Gastrocnemius medialis (tissue), 4 donors: ENCODE measurements at regions not wholly inside any gene's neighbourhood (a gene's known extent, or its start where the extent isn't known, plus 50 kb on each side); places are given as distances from the start of the nearest gene placed in this dataset.

Experiments used
- CTCF ChIP-seq, 5 experiments: fragments of 450-650 bp in 3 of 5; fragments of 200-600 bp in 2 of 5; sonication (generic) in 2 of 5; IDR thresholded peaks in 4 of 5; conservative IDR thresholded peaks in 1 of 5; 1 replicate in 4 of 5; 2 replicates in 1 of 5; pipeline ENCODE4 v1.5.1; 2016 to 2019; ENCODE audit warnings: antibody characterized with exemption in 5 of 5, mild to moderate bottlenecking in 3 of 5, moderate library complexity in 3 of 5
- POLR2A ChIP-seq, 2 donors: fragments of 450-650 bp; IDR thresholded peaks; one replicate each; pipeline ENCODE4 v1.6.1; 2017; ENCODE audit warnings: antibody characterized with exemption in 2 of 2, mild to moderate bottlenecking in 2 of 2, moderate library complexity in 2 of 2

GRCh38 chr18:67599277-67599676 lies 82.8 kb upstream of the DSEL start:
- TF ChIP-seq CTCF (IDR thresholded peaks at IDR 0.05 in 4 of 5, conservative IDR thresholded peaks at IDR 0.05 in 1 of 5) (no peak), POLR2A (IDR thresholded peaks at IDR 0.05) (no peak)
